IMR-90 (cell line): ENCODE measurements at regions not wholly inside any gene's neighbourhood (a gene's known extent, or its start where the extent isn't known, plus 50 kb on each side); places are given as distances from the start of the nearest gene placed in this dataset.

ENCODE experiments used
- BHLHE40 ChIP-seq: fragments of 150-350 bp; IDR thresholded peaks from 2 replicates; pipeline ENCODE4 v1.6.1; 2016; ENCODE audit warnings: mild to moderate bottlenecking, low read depth, low read length
- CEBPB ChIP-seq: IDR thresholded peaks from 2 replicates; pipeline ENCODE4 v1.6.1; 2012; ENCODE audit warnings: low read depth, low read length, improper control_type of control experiment
- CHD1 ChIP-seq: IDR thresholded peaks from 2 replicates; pipeline ENCODE4 v1.6.1; 2012; ENCODE audit warnings: low read depth, low read length, improper control_type of control experiment
- FOS ChIP-seq: fragments of 150-350 bp; IDR thresholded peaks from 2 replicates; pipeline ENCODE4 v1.6.1; 2016; ENCODE audit warnings: low read depth, low read length
- MAFK ChIP-seq: IDR thresholded peaks from 2 replicates; pipeline ENCODE4 v1.6.1; 2012; ENCODE audit warnings: low read depth, low read length, improper control_type of control experiment
- NFE2L2 ChIP-seq: fragments of 150-350 bp; IDR thresholded peaks from 2 replicates; pipeline ENCODE4 v1.6.1; 2016; ENCODE audit warnings: low read depth, mild to moderate bottlenecking, low read length
- POLR2A ChIP-seq: IDR thresholded peaks from 2 replicates; pipeline ENCODE4 v1.6.1; 2012; ENCODE audit warnings: mild to moderate bottlenecking, low read depth, low read length
- RAD21 ChIP-seq: IDR thresholded peaks from 2 replicates; pipeline ENCODE4 v1.6.1; 2012; ENCODE audit warnings: low read length, improper control_type of control experiment
- RCOR1 ChIP-seq: IDR thresholded peaks from 2 replicates; pipeline ENCODE4 v1.6.1; 2012; ENCODE audit warnings: mild to moderate bottlenecking, low read length, improper control_type of control experiment; ENCODE audit not compliant: insufficient replicate concordance
- RFX5 ChIP-seq: IDR thresholded peaks from 2 replicates; pipeline ENCODE4 v1.8.0; 2012; ENCODE audit warnings: low read depth, mild to moderate bottlenecking, low read length, moderate library complexity
- SMC3 ChIP-seq: fragments of 150-350 bp; IDR thresholded peaks from 2 replicates; pipeline ENCODE4 v1.6.1; 2016; ENCODE audit warnings: low read depth, mild to moderate bottlenecking, antibody characterized with exemption, low read length, moderate library complexity
- USF2 ChIP-seq: fragments of 150-350 bp; IDR thresholded peaks from 2 replicates; pipeline ENCODE4 v1.6.1; 2017; ENCODE audit warnings: mild to moderate bottlenecking, antibody characterized with exemption, low read length, low read depth
- TF ChIP-seq, protein P1 (sequence below): conservative IDR thresholded peaks from 2 replicates; pipeline ENCODE4 v1.5.1; 2012; ENCODE audit warnings: mild to moderate bottlenecking, low read depth, low read length, improper control_type of control experiment
- TF ChIP-seq, protein P2 (sequence below): fragments of 150-350 bp; IDR thresholded peaks from 2 replicates; pipeline ENCODE4 v1.6.1; 2016; ENCODE audit warnings: low read depth, mild to moderate bottlenecking, low read length, moderate library complexity, borderline replicate concordance

- TF ChIP-seq, protein P1, sequence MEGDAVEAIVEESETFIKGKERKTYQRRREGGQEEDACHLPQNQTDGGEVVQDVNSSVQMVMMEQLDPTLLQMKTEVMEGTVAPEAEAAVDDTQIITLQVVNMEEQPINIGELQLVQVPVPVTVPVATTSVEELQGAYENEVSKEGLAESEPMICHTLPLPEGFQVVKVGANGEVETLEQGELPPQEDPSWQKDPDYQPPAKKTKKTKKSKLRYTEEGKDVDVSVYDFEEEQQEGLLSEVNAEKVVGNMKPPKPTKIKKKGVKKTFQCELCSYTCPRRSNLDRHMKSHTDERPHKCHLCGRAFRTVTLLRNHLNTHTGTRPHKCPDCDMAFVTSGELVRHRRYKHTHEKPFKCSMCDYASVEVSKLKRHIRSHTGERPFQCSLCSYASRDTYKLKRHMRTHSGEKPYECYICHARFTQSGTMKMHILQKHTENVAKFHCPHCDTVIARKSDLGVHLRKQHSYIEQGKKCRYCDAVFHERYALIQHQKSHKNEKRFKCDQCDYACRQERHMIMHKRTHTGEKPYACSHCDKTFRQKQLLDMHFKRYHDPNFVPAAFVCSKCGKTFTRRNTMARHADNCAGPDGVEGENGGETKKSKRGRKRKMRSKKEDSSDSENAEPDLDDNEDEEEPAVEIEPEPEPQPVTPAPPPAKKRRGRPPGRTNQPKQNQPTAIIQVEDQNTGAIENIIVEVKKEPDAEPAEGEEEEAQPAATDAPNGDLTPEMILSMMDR: no peak
- TF ChIP-seq POLR2A (no peak), RAD21 (no peak), NFE2L2 (no peak), BHLHE40 (no peak), MAFK (no peak), RCOR1 (no peak), USF2 (no peak), RFX5 (no peak), FOS (no peak), CEBPB (no peak), CHD1 (no peak), SMC3 (no peak)
- TF ChIP-seq, protein P2, sequence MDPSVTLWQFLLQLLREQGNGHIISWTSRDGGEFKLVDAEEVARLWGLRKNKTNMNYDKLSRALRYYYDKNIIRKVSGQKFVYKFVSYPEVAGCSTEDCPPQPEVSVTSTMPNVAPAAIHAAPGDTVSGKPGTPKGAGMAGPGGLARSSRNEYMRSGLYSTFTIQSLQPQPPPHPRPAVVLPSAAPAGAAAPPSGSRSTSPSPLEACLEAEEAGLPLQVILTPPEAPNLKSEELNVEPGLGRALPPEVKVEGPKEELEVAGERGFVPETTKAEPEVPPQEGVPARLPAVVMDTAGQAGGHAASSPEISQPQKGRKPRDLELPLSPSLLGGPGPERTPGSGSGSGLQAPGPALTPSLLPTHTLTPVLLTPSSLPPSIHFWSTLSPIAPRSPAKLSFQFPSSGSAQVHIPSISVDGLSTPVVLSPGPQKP: no peak
Observed at GRCh38 chr1:14019461-14019860, 319.5 kb downstream of the PRDM2 start.
